H1 (cell line): ENCODE measurements at regions not wholly inside any gene's neighbourhood (a gene's known extent, or its start where the extent isn't known, plus 50 kb on each side); places are given as distances from the start of the nearest gene placed in this dataset.

Experiments
- ATF3 ChIP-seq: IDR thresholded peaks from 2 replicates; pipeline ENCODE4 v1.6.1; 2011; ENCODE audit warnings: low read depth, mild to moderate bottlenecking, low read length; ENCODE audit not compliant: insufficient read depth
- KDM1A ChIP-seq: fragments of 200-600, 300-600 bp; sonication (generic); IDR thresholded peaks from 2 replicates; pipeline ENCODE4 v1.7.1; 2016; ENCODE audit warnings: mild to moderate bottlenecking, low read length, borderline replicate concordance
- POU5F1 ChIP-seq: IDR thresholded peaks from 2 replicates; pipeline ENCODE4 v1.6.1; 2011; ENCODE audit warnings: low read depth, mild to moderate bottlenecking, low read length, moderate library complexity
- SUZ12 ChIP-seq: fragments of 200-600 bp; sonication (generic); IDR thresholded peaks from 2 replicates; pipeline ENCODE4 v1.6.1; 2012; ENCODE audit warnings: mild to moderate bottlenecking, inconsistent platforms, low read length, moderate library complexity, mixed read lengths
- USF2 ChIP-seq: IDR thresholded peaks from 2 replicates; pipeline ENCODE4 v1.6.1; 2011; ENCODE audit warnings: low read length, improper control_type of control experiment
- ZNF274 ChIP-seq: IDR thresholded peaks from 2 replicates; pipeline ENCODE4 v1.7.0; 2012; ENCODE audit warnings: low read length, borderline replicate concordance; ENCODE audit errors: extremely low read depth

DNA sequence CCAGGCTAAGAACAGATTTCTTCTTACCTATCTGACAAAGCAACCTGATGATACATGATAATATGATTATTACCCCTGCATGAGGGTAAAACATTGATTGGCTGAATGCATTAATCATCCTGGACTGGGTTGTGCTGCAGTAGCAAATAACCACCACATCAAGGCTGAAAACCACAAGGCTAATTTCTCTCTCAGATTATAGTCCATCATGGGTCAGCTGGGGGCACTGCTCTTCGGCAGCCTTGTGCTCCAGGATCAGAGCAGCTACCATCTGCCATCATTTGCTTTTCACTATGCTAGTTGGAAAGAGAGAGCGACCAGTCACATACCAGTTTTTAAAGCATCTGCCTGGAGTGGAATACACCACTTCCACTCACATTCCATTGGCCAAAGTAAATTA lies 383.5 kb downstream of the RASEF start (continued):
- TF ChIP-seq ATF3 (no peak), USF2 (no peak), ZNF274 (no peak), POU5F1 (no peak), KDM1A (no peak), SUZ12 (no peak)
- TF ChIP-seq, all 59 proteins: peak for 0
